TTC549 (cell line): ENCODE measurements at regions not wholly inside any gene's neighbourhood (a gene's known extent, or its start where the extent isn't known, plus 50 kb on each side); places are given as distances from the start of the nearest gene placed in this dataset.
"Not testable (repeated sequence)": the region's sequence is repeated elsewhere in the genome, so short reads cannot be mapped to it uniquely, and the experiment has no call there.

Experiments used
- FAIRE-seq: peaks from 2 replicates; lab custom pipeline; 2012; peaks lifted over from hg19 to GRCh38; lab: Jason Lieb, UNC

GRCh38 chr3:110479731-110480130 is 591.9 kb upstream of the NECTIN3 start:
- no peak for FAIRE-seq

- FAIRE-seq = no peak
Observed at GRCh38 chr3:110485389-110485788, 586.2 kb upstream of the NECTIN3 start.

GRCh38 chr3:110487840-110488239 is 583.8 kb upstream of the NECTIN3 start:
- no peak for FAIRE-seq

- FAIRE-seq = no peak
Observed at GRCh38 chr3:110491413-110491812, 580.2 kb upstream of the NECTIN3 start.

GRCh38 chr3:110492876-110493275 is 578.7 kb upstream of the NECTIN3 start:
- no peak for FAIRE-seq

GRCh38 chr3:110493438-110494092 is 578.1 kb upstream of the NECTIN3 start:
- no peak for FAIRE-seq

GRCh38 chr3:110494093-110494490 is 577.5 kb upstream of the NECTIN3 start:
- no peak for FAIRE-seq

GRCh38 chr3:110494728-110495127 is 576.9 kb upstream of the NECTIN3 start:
- no peak for FAIRE-seq

- no peak for FAIRE-seq
Observed at GRCh38 chr3:110495201-110495927, 576.3 kb upstream of the NECTIN3 start.

- FAIRE-seq = no peak
Observed at GRCh38 chr3:110504401-110504800, 567.2 kb upstream of the NECTIN3 start.

GRCh38 chr3:110504901-110505300 is 566.7 kb upstream of the NECTIN3 start:
- FAIRE-seq = no peak

- no peak for FAIRE-seq
Observed at GRCh38 chr3:110506890-110507289, 564.7 kb upstream of the NECTIN3 start.

- FAIRE-seq = not testable (repeated sequence)
Observed at GRCh38 chr3:110507570-110507969, 564.0 kb upstream of the NECTIN3 start.

GRCh38 chr3:110512961-110513360 is 558.7 kb upstream of the NECTIN3 start:
- FAIRE-seq = no peak

- no peak for FAIRE-seq
Observed at GRCh38 chr3:110518031-110518430, 553.6 kb upstream of the NECTIN3 start.

- FAIRE-seq = no peak
Observed at GRCh38 chr3:110519071-110519470, 552.5 kb upstream of the NECTIN3 start.

- no peak for FAIRE-seq
Observed at GRCh38 chr3:110521019-110521418, 550.6 kb upstream of the NECTIN3 start.

- FAIRE-seq = not testable (repeated sequence)
Observed at GRCh38 chr3:110525558-110526064, 546.0 kb upstream of the NECTIN3 start.

GRCh38 chr3:110526777-110527727 is 544.6 kb upstream of the NECTIN3 start:
- no peak for FAIRE-seq

GRCh38 chr3:110528305-110529121 is 543.1 kb upstream of the NECTIN3 start:
- no peak for FAIRE-seq

- no peak for FAIRE-seq
Observed at GRCh38 chr3:110530902-110531301, 540.7 kb upstream of the NECTIN3 start.

GRCh38 chr3:110533089-110533488 is 538.5 kb upstream of the NECTIN3 start:
- no peak for FAIRE-seq
